ENCODE measurements at regions not wholly inside any gene's neighbourhood (a gene's known extent, or its start where the extent isn't known, plus 50 kb on each side); places are given as distances from the start of the nearest gene placed in this dataset.

DNA sequence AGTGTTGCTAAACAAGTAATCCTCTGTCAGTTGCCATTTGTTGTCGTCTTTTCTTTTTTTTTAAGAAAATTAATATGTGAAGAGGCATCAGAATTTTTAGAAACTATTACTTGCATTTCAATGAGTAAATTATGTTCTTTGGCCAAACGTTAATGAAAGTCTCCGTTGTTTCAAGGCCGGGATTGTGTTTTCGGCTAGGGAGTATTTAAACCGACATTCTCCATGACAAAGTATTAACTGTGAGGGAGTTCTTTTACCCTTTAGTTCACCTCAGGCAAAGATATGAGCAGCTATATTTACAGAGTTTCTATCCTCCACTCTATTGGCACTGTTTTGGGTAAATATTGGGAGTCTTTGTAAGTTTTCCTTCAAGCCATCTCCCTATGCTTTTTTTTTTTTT lies 668.9 kb downstream of the METTL15 start:
- TF ChIP-seq POLR2A (IDR thresholded peaks at IDR 0.05), result no peak
- TF ChIP-seq, protein P1, sequence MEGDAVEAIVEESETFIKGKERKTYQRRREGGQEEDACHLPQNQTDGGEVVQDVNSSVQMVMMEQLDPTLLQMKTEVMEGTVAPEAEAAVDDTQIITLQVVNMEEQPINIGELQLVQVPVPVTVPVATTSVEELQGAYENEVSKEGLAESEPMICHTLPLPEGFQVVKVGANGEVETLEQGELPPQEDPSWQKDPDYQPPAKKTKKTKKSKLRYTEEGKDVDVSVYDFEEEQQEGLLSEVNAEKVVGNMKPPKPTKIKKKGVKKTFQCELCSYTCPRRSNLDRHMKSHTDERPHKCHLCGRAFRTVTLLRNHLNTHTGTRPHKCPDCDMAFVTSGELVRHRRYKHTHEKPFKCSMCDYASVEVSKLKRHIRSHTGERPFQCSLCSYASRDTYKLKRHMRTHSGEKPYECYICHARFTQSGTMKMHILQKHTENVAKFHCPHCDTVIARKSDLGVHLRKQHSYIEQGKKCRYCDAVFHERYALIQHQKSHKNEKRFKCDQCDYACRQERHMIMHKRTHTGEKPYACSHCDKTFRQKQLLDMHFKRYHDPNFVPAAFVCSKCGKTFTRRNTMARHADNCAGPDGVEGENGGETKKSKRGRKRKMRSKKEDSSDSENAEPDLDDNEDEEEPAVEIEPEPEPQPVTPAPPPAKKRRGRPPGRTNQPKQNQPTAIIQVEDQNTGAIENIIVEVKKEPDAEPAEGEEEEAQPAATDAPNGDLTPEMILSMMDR (IDR thresholded peaks at IDR 0.05), result no peak
- H3K4me3 ChIP-seq, result no peak overlapping the region
- no peak for DNase-seq
- no peaks in the 10 kb centered on the region for H3K27me3 ChIP-seq
- WGBS, 2 donors, result 27 to 32% methylated on average over 6 of the region's 6 CpGs
- H3K36me3 ChIP-seq (ENCODE audit: low read depth, missing control alignments), result no peaks in the 10 kb centered on the region
- intact Hi-C loops (cut with DNase I; ENCODE audit: low total_unique reads), result no loop called here
- H3K9me3 ChIP-seq, result no peaks in the 10 kb centered on the region
- H3K27ac ChIP-seq, result no peak overlapping the region
- H3K4me1 ChIP-seq, result no peaks in the 10 kb centered on the region

DNA sequence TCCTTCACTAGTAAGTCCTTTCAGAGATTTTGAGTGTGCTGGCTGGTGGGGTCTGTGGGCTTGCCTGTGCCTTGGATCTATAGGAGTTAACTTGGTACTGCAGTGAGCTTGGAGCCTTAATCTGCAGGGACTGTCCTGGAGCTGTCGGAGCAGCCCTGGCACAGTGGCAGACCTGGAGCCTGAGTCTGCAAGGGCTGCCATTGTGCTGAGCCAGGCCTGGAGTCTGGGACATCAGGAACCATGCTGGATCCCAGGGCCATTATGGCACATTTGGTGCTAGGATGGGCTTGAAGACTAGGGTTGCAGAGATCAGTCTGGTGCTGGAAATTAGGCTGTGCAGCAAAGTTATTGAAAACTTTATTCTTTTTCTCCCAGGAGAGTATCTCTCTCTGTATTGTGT lies 665.4 kb downstream of the METTL15 start:
- 79 to 100% methylated on average over 1 of the region's 1 CpG for WGBS, 2 donors
- TF ChIP-seq, protein P1 (IDR thresholded peaks at IDR 0.05), result no peak
- TF ChIP-seq POLR2A (IDR thresholded peaks at IDR 0.05), result no peak
- no peak overlapping the region for H3K4me3 ChIP-seq
- H3K9me3 ChIP-seq, result no peaks in the 10 kb centered on the region
- no peak for DNase-seq
- no peak overlapping the region for H3K27ac ChIP-seq
- H3K4me1 ChIP-seq, result no peaks in the 10 kb centered on the region
- intact Hi-C loops (cut with DNase I; ENCODE audit: low total_unique reads), result no loop called here
- H3K27me3 ChIP-seq, result no peaks in the 10 kb centered on the region
- H3K36me3 ChIP-seq (ENCODE audit: low read depth, missing control alignments), result no peaks in the 10 kb centered on the region

DNA sequence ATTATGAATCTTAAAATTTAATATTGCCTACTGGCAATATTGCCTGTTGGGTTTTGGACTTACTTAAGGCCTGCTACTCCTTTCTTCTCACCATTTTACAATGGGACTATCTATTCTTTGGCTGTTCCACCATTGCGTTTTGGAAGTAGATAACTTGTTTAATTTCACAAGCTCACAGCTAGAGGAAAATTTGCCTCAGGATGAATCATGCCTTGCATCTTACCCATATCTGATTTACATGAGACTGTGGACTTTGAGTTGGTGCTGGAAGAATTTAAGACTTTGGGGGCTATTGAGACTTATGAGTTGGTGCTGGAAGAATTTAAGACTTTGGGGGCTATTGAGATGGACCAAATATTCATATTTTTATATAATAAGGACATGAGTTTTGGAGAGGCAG lies 662.6 kb downstream of the METTL15 start:
- 81 to 97% methylated on average over 1 of the region's 1 CpG for WGBS, 2 donors
- TF ChIP-seq POLR2A (IDR thresholded peaks at IDR 0.05), result no peak
- TF ChIP-seq, protein P1 (IDR thresholded peaks at IDR 0.05), result no peak

DNA sequence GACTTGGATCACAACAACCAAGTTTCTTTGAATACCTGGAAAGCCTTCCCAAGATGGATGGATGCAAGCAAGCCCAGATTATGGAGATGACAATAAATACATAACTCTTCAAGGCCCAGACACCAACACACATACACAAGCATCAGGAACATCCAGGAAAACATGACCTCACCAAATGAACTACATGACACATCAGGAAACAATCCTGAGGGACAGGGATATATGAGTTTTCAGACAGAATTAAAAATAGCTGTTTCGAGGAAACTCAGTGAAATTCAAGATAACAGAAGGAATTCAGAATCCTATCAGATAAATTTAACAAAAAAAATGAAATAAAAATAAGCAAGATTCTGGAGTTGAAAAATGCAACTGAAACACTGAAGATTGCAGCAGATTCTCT lies 659.4 kb downstream of the METTL15 start:
- WGBS, 2 donors, result 74 to 82% methylated on average over 1 of the region's 1 CpG
- no peak overlapping the region for H3K27ac ChIP-seq
- H3K9me3 ChIP-seq, result no peaks in the 10 kb centered on the region
- no peak overlapping the region for H3K4me3 ChIP-seq
- H3K27me3 ChIP-seq, result no peaks in the 10 kb centered on the region
- no peaks in the 10 kb centered on the region for H3K36me3 ChIP-seq (ENCODE audit: low read depth, missing control alignments)
- DNase-seq, result no peak
- TF ChIP-seq, protein P1 (IDR thresholded peaks at IDR 0.05), result no peak
- no peak for TF ChIP-seq POLR2A (IDR thresholded peaks at IDR 0.05)
- no peaks in the 10 kb centered on the region for H3K4me1 ChIP-seq
- intact Hi-C loops (cut with DNase I; ENCODE audit: low total_unique reads), result no loop called here

More for the DNA sequence above, 662.6 kb downstream of the METTL15 start:
- intact Hi-C loops (cut with DNase I; ENCODE audit: low total_unique reads), result no loop called here
- no peaks in the 10 kb centered on the region for H3K27me3 ChIP-seq
- H3K36me3 ChIP-seq (ENCODE audit: low read depth, missing control alignments), result no peaks in the 10 kb centered on the region
- DNase-seq, result no peak
- no peaks in the 10 kb centered on the region for H3K9me3 ChIP-seq
- H3K4me3 ChIP-seq, result no peak overlapping the region
- H3K4me1 ChIP-seq, result no peaks in the 10 kb centered on the region
- H3K27ac ChIP-seq, result no peak overlapping the region

DNA sequence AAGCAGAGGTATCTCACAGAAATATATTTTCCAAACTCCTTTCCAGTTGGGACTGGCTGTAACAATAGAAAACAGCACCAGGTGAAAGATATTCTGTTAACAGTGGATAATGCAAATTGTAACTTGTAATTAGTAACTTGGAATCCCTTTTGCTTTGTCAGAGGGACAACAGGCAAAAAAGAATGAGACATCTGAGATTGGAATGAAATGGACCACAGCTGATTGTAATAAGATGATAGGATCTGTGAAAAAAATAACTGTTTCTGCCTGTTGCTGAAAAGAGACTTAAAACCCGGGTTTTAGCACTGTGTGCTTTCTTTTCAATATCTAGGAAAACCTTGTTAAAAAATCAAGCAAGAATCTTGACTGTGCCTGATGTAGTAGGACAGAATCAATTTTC lies 655.7 kb downstream of the METTL15 start:
- no peaks in the 10 kb centered on the region for H3K4me1 ChIP-seq
- no peaks in the 10 kb centered on the region for H3K9me3 ChIP-seq
- H3K36me3 ChIP-seq (ENCODE audit: low read depth, missing control alignments), result no peaks in the 10 kb centered on the region
- intact Hi-C loops (cut with DNase I; ENCODE audit: low total_unique reads), result no loop called here
- no peak overlapping the region for H3K27ac ChIP-seq
- WGBS, 2 donors, result 77 to 79% methylated on average over 1 of the region's 1 CpG
- no peaks in the 10 kb centered on the region for H3K27me3 ChIP-seq
- no peak for DNase-seq
- TF ChIP-seq, protein P1 (IDR thresholded peaks at IDR 0.05), result no peak
- no peak for TF ChIP-seq POLR2A (IDR thresholded peaks at IDR 0.05)
- no peak overlapping the region for H3K4me3 ChIP-seq
